Neural cell (in vitro differentiated cells): ENCODE measurements at regions not wholly inside any gene's neighbourhood (a gene's known extent, or its start where the extent isn't known, plus 50 kb on each side); places are given as distances from the start of the nearest gene placed in this dataset.

Source experiments
- MXI1 ChIP-seq: fragments of 450-650 bp; conservative IDR thresholded peaks from 2 replicates; pipeline ENCODE4 v1.6.1; 2014; ENCODE audit warnings: antibody characterized with exemption, mild to moderate bottlenecking; ENCODE audit not compliant: poor library complexity, severe bottlenecking
- POLR2AphosphoS5 ChIP-seq: IDR thresholded peaks from 2 replicates; pipeline ENCODE4 v1.6.1; 2012
- RAD21 ChIP-seq: fragments of 450-650 bp; conservative IDR thresholded peaks from 2 replicates; pipeline ENCODE4 v1.6.1; 2014; ENCODE audit warnings: antibody characterized with exemption, mild to moderate bottlenecking, moderate library complexity
- TAF1 ChIP-seq: IDR thresholded peaks from 2 replicates; pipeline ENCODE4 v1.6.1; 2012; ENCODE audit warnings: low read depth
- TF ChIP-seq, protein P1 (sequence below): fragments of 450-650 bp; IDR thresholded peaks from 2 replicates; pipeline ENCODE4 v1.5.1; 2014; ENCODE audit warnings: antibody characterized with exemption, mild to moderate bottlenecking, moderate library complexity; ENCODE audit not compliant: poor library complexity, severe bottlenecking

DNA sequence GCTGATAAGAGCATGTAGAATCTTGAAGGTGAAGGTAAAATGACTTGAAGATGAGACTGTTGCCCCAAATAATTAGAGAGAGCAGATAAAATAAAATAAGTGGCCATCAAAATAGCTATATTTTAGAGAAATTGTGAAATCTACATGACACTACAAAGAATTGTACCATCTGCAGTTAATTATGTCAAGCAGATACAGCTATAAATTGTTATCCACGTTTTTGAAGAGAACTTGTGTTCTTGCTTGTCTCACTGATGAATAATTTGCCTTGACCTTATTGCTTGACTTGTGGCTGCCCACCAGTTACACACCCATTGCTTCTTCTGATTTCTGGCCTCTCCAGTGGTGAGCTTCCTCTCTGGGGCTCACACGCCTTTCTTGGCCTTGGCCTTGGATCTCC, 75.8 kb upstream of the TNIP3 start:
- TF ChIP-seq, protein P1, sequence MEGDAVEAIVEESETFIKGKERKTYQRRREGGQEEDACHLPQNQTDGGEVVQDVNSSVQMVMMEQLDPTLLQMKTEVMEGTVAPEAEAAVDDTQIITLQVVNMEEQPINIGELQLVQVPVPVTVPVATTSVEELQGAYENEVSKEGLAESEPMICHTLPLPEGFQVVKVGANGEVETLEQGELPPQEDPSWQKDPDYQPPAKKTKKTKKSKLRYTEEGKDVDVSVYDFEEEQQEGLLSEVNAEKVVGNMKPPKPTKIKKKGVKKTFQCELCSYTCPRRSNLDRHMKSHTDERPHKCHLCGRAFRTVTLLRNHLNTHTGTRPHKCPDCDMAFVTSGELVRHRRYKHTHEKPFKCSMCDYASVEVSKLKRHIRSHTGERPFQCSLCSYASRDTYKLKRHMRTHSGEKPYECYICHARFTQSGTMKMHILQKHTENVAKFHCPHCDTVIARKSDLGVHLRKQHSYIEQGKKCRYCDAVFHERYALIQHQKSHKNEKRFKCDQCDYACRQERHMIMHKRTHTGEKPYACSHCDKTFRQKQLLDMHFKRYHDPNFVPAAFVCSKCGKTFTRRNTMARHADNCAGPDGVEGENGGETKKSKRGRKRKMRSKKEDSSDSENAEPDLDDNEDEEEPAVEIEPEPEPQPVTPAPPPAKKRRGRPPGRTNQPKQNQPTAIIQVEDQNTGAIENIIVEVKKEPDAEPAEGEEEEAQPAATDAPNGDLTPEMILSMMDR: no peak
- TF ChIP-seq TAF1: no peak
- TF ChIP-seq MXI1: no peak
- no peak for TF ChIP-seq POLR2AphosphoS5
- no peak for TF ChIP-seq RAD21
